GM12878 (cell line): ENCODE measurements at regions not wholly inside any gene's neighbourhood (a gene's known extent, or its start where the extent isn't known, plus 50 kb on each side); places are given as distances from the start of the nearest gene placed in this dataset.
A peak's percentile ranks its signal among the peaks of the same experiment; 100 is the strongest.

Experiments used
- ATF2 ChIP-seq: IDR thresholded peaks from 2 replicates; pipeline ENCODE4 v1.6.1; 2012; ENCODE audit warnings: low read length, inconsistent platforms
- CBX5 ChIP-seq: sonication (generic); IDR thresholded peaks from 2 replicates; pipeline ENCODE4 v1.6.1; 2016; ENCODE audit warnings: low read depth, moderate library complexity, mild to moderate bottlenecking, inconsistent platforms
- CTCF ChIP-seq, 3 experiments: IDR thresholded peaks in 2 of 3; conservative IDR thresholded peaks in 1 of 3; 2 replicates each; pipeline ENCODE4 v1.5.1; 2011; ENCODE audit warnings: low read depth in 3 of 3, low read length in 3 of 3, mild to moderate bottlenecking in 3 of 3, control low read depth in 2 of 3, moderate library complexity in 2 of 3, inconsistent platforms in 1 of 3, mixed read lengths in 1 of 3; ENCODE audit not compliant: control insufficient read depth in 2 of 3, insufficient read depth in 1 of 3; ENCODE audit errors: extremely low read depth in 1 of 3
- EED ChIP-seq: sonication (generic); IDR thresholded peaks from 2 replicates; pipeline ENCODE4 v1.6.1; 2016; ENCODE audit warnings: antibody characterized with exemption, low read depth
- EGR1 ChIP-seq, 2 experiments: IDR thresholded peaks; 1 replicate in 1 of 2; 2 replicates in 1 of 2; pipeline ENCODE4 v1.6.1; 2011 to 2012; ENCODE audit warnings: low read depth in 2 of 2, low read length in 2 of 2, borderline replicate concordance in 1 of 2, mild to moderate bottlenecking in 1 of 2, moderate library complexity in 1 of 2
- IRF4 ChIP-seq: IDR thresholded peaks from 2 replicates; pipeline ENCODE4 v1.6.1; 2011; ENCODE audit warnings: low read depth, low read length
- MEF2A ChIP-seq: IDR thresholded peaks from 2 replicates; pipeline ENCODE4 v1.6.1; 2011; ENCODE audit warnings: low read depth, mild to moderate bottlenecking, low read length, moderate library complexity; ENCODE audit not compliant: insufficient read depth
- RAD21 ChIP-seq: IDR thresholded peaks from 2 replicates; pipeline ENCODE4 v1.6.1; 2011; ENCODE audit warnings: mild to moderate bottlenecking, low read depth, low read length, moderate library complexity; ENCODE audit not compliant: insufficient read depth
- RAD51 ChIP-seq: fragments of 450-650 bp; IDR thresholded peaks from 2 replicates; pipeline ENCODE4 v1.6.1; 2016; ENCODE audit warnings: moderate library complexity, mild to moderate bottlenecking, inconsistent platforms
- RUNX3 ChIP-seq: IDR thresholded peaks from 2 replicates; pipeline ENCODE4 v1.6.1; 2012; ENCODE audit warnings: low read length, inconsistent platforms
- SMAD1 ChIP-seq: fragments of 450-650 bp; IDR thresholded peaks from 2 replicates; pipeline ENCODE4 v1.6.1; 2018; ENCODE audit warnings: mild to moderate bottlenecking, low read depth; ENCODE audit not compliant: partially characterized antibody
- SP1 ChIP-seq: IDR thresholded peaks from one replicate; pipeline ENCODE4 v1.6.1; 2011; ENCODE audit warnings: low read depth, low read length
- STAT1 ChIP-seq: fragments of 450-650 bp; conservative IDR thresholded peaks from 2 replicates; pipeline ENCODE4 v1.6.1; 2014; ENCODE audit warnings: antibody characterized with exemption, mild to moderate bottlenecking
- ZBTB40 ChIP-seq: fragments of 450-650 bp; IDR thresholded peaks from 2 replicates; pipeline ENCODE4 v1.6.1; 2016; ENCODE audit warnings: mild to moderate bottlenecking, moderate library complexity, borderline replicate concordance
- ZNF217 ChIP-seq: fragments of 450-650 bp; IDR thresholded peaks from 2 replicates; pipeline ENCODE4 v1.6.1; 2017; ENCODE audit warnings: antibody characterized with exemption, mild to moderate bottlenecking
- ZNF687 ChIP-seq: fragments of 450-650 bp; IDR thresholded peaks from 2 replicates; pipeline ENCODE4 v1.6.1; 2017; ENCODE audit warnings: mild to moderate bottlenecking, moderate library complexity

- TF ChIP-seq ATF2 = peak; percentile 30; the same call in 1 of the 2 replicates
- 0 out of 2 replicates have a peak, but pooled peaks have one; percentile 24 for TF ChIP-seq STAT1
- TF ChIP-seq IRF4 = 0 out of 2 replicates have a peak, but pooled peaks have one; percentile 23
- peak; percentile 48; the same call in 1 of the 2 replicates for TF ChIP-seq ZBTB40
- no peak for TF ChIP-seq SP1
- TF ChIP-seq EED = 0 out of 2 replicates have a peak, but pooled peaks have one; percentile 60
- TF ChIP-seq EGR1 (IDR thresholded peaks at IDR 0.05; ENCODE audit: borderline replicate concordance in 1 of 2, low read depth in 2 of 2, low read length in 2 of 2) = no peak
- TF ChIP-seq SMAD1 = no peak
- peak; percentile 28; the same call in 1 of the 2 replicates for TF ChIP-seq ZNF217
- TF ChIP-seq MEF2A = peak; percentile 77; the same call in 1 of the 2 replicates
- TF ChIP-seq RAD51 = peak; percentile 28; the same call in 1 of the 2 replicates
- peak; percentile 93 to 99 (median 99) for TF ChIP-seq CTCF (IDR thresholded peaks at IDR 0.05 in 2 of 3, conservative IDR thresholded peaks at IDR 0.05 in 1 of 3; ENCODE audit: control insufficient read depth in 2 of 3, extremely low read depth in 1 of 3, insufficient read depth in 1 of 3, low read depth in 3 of 3, low read length in 3 of 3)
- no peak; the same call in 1 of the 2 replicates for TF ChIP-seq CBX5
- peak; percentile 99 for TF ChIP-seq RAD21
- 0 out of 2 replicates have a peak, but pooled peaks have one; percentile 26 for TF ChIP-seq ZNF687
- TF ChIP-seq RUNX3 = peak; percentile 43; the same call in 1 of the 2 replicates
Observed at GRCh38 chr4:38319456-38320342, 344.3 kb upstream of the KLF3 start (continued).
